Omental fat pad (tissue), 3 donors: ENCODE measurements at regions not wholly inside any gene's neighbourhood (a gene's known extent, or its start where the extent isn't known, plus 50 kb on each side); places are given as distances from the start of the nearest gene placed in this dataset.

Experiments
- ATAC-seq: fragments of 150-250 bp; one replicate; pipeline ENCODE4 v1.9.1; 2016; ENCODE audit warnings: mild to moderate bottlenecking, moderate library complexity; ENCODE audit not compliant: low FRiP score
- DNase-seq: peaks from one replicate; pipeline ENCODE4 v3.0.0-alpha.2; 2019; ENCODE audit warnings: low spot score
- TF ChIP-seq, protein P1 (sequence below), 3 donors: fragments of 450-650 bp; IDR thresholded peaks; one replicate each; pipeline ENCODE4 v1.5.1; 2016 to 2017; ENCODE audit warnings: antibody characterized with exemption in 3 of 3, mild to moderate bottlenecking in 3 of 3, moderate library complexity in 2 of 3

- DNase-seq (no peak), ATAC-seq (no peak)
- TF ChIP-seq, protein P1, sequence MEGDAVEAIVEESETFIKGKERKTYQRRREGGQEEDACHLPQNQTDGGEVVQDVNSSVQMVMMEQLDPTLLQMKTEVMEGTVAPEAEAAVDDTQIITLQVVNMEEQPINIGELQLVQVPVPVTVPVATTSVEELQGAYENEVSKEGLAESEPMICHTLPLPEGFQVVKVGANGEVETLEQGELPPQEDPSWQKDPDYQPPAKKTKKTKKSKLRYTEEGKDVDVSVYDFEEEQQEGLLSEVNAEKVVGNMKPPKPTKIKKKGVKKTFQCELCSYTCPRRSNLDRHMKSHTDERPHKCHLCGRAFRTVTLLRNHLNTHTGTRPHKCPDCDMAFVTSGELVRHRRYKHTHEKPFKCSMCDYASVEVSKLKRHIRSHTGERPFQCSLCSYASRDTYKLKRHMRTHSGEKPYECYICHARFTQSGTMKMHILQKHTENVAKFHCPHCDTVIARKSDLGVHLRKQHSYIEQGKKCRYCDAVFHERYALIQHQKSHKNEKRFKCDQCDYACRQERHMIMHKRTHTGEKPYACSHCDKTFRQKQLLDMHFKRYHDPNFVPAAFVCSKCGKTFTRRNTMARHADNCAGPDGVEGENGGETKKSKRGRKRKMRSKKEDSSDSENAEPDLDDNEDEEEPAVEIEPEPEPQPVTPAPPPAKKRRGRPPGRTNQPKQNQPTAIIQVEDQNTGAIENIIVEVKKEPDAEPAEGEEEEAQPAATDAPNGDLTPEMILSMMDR (IDR thresholded peaks at IDR 0.05), result no peak
Observed at GRCh38 chr15:36478561-36478960, 100.9 kb upstream of the CDIN1 start.

- DNase-seq, result no peak
- TF ChIP-seq, protein P1 (IDR thresholded peaks at IDR 0.05), result no peak
- no peak for ATAC-seq
Observed at GRCh38 chr15:36479200-36479896, 100.1 kb upstream of the CDIN1 start.

GRCh38 chr15:36481156-36481555 lies 98.3 kb upstream of the CDIN1 start:
- no peak for ATAC-seq
- DNase-seq, result no peak
- TF ChIP-seq, protein P1 (IDR thresholded peaks at IDR 0.05), result no peak

DNA sequence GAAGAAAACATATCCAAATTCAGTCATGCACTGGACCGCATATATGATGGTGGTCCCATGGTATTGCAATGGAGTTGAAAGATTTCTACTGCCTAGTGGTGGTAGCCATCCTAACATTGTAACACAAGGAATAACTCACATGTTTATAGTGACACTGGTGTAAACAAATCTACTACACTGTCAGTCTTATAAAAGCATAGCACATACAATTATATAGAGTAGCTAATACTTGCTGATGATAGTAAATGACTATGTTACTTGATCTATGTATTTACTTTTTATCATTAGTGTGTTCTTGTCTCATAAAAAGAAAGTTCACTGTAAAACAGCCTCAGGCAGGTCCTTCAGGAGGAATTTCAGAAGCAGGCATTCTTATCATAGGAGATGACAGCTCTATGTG lies 96.0 kb upstream of the CDIN1 start:
- no peak for DNase-seq
- TF ChIP-seq, protein P1 (IDR thresholded peaks at IDR 0.05), result no peak
- ATAC-seq, result no peak

DNA sequence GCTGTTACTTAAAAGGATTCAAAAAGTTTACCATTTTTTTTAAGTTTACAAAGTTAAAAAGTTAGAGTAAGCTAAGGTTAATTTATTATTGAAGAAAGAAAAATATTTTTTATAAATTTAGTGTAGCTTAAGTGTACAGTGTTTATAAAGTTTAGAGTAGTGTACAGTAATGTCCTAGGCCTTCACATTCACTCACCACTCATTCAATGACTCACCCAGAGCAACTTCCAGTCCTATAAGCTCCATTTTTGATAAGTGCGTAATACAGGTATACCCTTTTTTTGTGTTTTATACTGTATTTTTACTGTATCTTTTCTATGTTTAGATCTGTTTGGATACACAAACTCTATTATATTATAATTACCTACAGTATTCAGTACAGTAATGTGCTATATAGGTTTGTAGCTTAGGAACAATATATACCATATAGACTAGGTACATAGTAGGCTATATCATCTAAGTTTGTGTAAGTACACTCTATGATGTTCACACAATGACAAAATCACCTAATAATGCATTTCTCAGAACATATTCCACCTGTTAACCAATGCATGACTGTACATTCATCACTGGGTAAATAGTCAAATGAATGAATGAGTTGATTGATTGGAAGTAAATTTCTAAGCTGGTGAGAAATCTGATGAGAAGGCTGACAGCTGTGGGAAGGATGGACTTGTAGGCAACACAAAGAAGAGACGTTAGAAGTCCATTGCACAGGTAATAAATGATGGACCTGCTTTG lies 95.2 kb upstream of the CDIN1 start:
- ATAC-seq (no peak), DNase-seq (no peak)
- TF ChIP-seq, protein P1 (IDR thresholded peaks at IDR 0.05), result no peak

DNA sequence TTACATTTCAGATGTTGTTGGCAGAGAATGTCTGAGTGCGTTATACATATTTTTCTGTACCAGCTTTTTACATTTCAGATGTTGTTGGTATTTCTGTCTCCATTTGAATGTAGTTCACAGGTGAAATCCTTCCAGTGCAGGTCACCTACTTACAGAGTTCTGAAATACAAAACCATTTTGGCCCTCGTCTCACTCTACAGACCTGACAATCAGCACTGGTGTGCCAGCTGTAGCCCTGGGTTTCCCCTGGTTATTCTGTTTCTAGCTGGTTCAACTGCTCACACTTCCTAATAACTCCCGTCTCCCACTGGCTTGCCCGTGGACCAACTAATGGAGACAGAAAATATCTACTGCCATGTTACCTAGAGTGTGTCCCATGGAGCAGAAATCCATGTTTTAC lies 87.5 kb upstream of the CDIN1 start:
- DNase-seq, result no peak
- no peak for ATAC-seq
- TF ChIP-seq, protein P1 (IDR thresholded peaks at IDR 0.05), result no peak
